Activated CD8-positive, alpha-beta memory T cell treated with anti-CD3 and anti-CD28 coated beads, Interleukin-2, amount 50 U/mL, for 4 hours (primary cell): ENCODE measurements at regions not wholly inside any gene's neighbourhood (a gene's known extent, or its start where the extent isn't known, plus 50 kb on each side); places are given as distances from the start of the nearest gene placed in this dataset.

Experiments used
- DNase-seq: peaks from one replicate; pipeline ENCODE4 v3.0.0-alpha.2; 2020

DNA sequence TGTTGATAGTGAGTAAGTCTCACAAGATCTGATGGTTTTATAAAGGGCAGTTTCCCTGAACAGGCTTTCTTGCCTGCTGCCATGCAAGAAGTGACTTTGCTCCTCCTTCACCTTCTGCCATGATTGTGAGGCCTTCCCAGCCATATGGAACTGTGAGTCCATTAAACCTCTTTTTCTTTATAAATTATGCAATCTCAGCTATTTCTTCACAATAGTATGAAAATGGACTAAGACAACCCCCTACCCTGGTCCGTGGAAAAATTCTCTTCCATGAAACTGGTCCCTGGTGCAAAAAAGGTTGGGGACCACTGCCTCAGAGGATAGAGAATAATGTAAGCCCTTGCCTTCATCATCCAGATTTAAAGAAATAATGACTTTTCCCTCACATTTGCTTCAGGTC is 861.3 kb downstream of the QKI start:
- no peak for DNase-seq

DNA sequence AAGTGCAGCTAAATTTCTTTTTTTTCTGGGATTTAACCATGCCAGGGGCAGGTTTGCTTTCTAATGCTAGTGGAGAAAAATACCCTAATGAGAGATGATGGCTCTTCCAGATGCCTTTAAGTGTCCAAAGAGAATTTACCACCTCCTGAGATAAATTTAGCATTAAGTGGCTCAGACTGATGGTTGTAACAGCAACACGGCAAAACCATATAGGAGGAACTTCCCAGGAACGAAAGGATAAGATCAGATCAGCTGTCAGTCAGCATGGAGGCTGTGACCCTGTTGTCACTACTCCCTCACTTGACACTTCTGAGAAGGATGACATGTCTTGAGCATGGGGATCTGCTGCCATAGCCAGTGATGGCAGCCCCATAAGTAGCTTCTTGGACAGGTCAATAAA is 860.0 kb downstream of the QKI start:
- DNase-seq = no peak

DNA sequence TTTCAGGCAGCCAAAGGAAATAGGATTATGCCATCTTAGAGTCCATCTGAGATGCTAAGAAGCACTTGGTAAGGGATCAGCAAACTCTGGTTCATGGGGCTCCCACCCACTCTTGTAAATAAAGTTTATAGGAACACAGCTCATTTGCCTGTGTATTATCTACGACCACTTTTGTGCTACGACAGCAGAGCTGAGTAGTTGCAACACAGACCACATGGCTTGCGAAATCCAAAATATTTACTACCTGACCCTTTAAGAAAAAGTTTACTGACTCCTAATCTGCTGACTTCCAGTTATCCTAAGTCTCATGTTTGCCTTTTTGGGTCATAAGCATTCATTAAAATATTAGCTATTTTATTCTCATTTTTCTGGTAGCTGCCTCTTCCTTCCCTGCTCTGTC is 859.0 kb downstream of the QKI start:
- DNase-seq = no peak

DNA sequence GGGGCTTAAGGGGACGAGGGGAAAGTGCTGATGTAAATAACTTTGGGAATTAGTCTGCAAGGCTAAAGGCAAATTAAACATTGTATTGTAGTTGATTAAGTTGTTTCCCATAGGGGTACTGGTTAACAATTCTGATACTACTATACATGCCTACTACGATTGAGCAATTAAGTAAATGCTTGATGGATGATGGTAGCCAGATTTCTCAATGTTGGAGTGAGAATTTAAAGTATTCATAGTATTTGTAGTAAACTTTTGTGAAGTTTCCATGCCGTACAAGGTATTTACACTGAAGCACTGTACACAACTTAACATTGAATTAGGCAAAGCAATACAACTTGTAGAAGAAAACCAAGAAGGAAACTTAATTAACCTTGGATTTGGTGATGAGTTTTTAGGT is 852.3 kb downstream of the QKI start:
- DNase-seq = no peak

DNA sequence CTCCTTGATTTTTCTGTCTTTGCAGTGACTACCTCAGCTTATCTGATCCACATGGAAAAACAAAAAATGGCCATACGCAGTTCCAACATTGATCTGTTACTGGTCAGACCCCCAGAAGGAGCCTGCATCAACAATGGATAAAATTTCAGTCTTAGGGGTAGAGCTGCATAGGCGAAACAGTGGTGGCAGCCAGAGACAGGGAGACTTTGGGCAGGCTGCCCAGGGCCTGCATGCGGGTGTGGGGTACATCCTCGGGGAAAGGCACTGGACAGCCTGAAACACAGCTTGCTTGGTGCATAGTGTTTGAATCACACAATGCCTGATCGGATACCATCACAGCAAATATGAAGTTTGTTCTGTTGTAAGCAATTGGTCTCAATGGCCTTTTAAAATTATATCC is 847.8 kb downstream of the QKI start:
- DNase-seq = no peak

DNA sequence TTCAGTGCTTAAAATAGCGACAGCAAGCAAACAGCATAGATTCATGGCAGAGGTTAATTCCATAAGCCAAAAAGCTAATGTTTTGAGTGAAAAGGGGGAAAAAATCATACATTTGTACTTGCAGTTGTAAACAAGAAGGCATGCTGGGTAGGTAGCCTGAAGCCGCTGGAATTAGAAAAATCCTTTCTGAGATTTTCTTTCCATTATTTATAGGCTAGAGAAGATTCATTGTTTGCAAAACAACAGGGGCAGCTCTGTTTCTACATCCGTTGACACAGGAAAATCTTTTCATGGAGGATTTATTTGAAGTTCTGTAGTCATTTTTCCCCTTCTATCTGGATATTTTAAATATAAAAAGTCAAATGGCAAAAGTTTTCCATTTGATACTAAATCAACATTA is 843.9 kb downstream of the QKI start:
- DNase-seq = no peak

DNA sequence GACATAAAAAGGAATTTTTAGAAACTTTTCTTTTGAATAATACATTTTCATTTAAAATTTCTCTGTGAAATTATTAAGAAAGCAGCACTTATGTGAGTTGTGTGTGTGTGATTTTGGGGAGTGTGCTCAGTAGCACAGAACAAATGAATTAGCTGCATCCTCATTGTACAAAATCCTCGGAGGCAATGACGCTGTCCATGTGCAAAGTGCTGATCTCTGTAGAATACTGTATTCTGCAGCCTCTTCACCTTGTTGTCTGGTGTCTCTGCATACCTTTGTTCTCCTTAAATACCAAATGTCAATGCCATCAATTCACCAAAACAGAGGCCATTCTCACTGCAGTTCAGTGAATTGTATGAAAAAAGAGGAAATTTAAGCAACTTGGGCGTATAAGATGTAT is 838.4 kb downstream of the QKI start:
- no peak for DNase-seq

DNA sequence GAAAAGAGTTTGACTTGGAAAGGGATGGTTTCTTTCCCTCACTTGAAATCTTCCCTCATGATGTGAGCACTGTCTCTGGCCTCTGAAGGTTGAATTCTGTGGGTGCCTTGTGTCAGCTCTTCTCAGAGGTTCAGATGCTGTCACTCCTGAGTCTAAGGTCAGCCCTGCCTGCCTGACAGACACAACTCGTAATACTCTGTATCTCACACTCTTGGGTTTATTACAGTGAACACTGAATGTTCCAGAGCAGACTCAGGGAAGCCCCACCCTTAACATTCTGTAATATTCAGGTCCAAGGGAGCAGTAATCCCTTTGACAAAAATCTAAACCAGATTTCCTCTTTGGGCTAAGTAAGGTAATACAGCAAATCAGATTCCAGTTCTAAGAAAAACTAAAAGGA is 837.8 kb downstream of the QKI start:
- no peak for DNase-seq

DNA sequence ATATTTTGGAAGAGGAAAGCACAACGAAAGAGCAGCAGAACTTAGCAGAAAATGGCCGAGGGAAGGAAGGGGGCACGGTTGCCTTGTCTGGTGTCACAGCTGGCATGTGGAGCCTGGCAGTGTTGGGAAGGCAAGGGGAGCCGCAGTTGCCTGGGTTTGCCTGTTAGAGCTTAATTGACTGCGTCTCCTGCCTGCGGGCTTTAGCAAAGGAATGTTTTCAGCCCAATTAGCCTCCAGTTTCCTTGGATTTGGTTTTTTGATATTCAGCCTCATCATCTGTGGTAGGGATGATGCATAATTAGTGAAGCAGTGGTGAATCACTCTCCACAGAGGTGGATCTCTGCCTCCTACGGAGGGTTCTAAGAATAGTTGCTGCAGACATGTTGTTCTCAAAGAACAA is 832.6 kb downstream of the QKI start:
- no peak for DNase-seq

DNA sequence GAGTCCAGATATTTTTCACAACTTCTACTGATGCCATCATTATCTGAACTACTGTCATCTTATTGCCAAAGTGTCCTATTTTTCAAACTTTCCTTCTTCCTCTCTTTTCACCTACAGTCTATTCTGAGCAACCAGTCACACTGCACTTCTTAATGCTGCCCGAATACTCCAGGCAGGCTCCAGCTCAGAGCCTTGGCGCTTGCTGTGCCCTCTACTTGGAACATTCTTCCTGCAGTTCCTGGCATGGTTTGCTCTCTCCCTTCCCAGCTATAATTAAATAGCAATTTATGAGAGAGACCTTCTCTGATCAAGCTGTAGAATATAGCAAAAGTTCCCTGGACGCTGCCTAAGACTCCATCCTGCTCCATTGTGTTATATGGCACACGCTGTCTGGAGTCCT is 831.6 kb downstream of the QKI start:
- DNase-seq = no peak

DNA sequence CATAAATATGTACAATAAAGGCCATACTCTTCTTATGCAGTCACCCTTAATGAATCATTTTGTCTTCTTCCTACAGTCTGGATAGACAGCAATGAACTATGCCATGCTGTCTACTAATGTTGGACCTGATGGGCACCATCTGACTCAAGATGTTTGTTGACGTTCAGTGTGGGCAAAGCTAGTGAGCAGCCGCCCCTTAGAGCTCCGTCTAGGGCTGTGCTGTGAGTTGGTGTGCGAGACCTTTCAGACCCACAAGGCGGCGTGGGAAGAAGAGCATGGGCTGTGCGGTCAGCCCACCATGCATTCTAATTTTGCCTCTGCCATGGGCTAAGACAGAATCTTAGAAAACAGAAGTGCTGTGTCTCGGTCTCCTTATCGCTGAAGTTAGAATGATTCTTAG is 829.4 kb downstream of the QKI start:
- no peak for DNase-seq

DNA sequence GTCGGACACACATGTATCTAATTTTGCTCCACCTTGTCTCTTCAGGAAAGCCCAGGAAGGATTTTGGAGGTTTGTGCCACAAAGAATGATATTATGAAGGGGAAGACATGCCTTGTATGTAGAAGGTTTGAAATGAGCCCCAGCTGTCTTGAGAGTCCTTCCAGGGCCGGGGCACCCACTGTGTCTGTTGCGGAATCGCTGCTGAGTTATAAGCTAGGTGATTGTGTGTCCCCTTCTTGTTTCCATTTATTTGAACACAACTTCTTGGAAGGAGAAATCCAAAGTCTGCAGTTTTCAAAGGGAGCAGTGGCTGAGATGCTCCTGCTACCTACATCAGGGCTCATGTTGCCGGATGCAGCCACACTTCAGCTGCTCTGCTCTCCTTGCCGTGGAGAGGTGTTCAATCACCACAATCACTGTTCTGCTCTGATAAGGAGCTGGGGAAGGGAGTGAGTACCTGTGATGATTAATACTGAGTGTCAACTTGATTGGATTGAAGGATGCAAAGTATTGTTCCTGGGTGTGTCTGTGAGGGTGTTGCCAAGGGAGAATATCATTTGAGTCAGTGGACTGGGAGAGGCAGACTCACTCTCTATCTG is 828.6 kb downstream of the QKI start:
- no peak for DNase-seq

DNA sequence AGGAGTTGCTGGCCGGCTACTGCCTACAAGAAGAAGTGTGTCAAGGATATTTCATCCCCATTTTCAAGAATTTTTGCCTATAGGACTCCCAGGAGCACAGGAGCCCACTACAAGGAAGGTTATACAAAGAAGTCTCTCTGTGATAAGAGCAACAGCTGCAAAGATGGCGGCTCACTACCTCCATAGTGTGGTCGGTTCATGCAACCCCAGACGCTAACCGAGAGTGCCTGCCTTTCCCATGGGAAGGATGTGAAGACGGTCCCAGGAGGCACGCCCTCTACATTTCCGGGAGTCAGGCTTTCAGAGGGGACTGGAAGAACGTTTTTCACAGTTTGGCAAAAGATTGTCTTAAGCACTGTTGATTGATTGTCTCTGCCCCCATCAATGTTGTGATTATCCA is 816.3 kb downstream of the QKI start:
- no peak for DNase-seq

DNA sequence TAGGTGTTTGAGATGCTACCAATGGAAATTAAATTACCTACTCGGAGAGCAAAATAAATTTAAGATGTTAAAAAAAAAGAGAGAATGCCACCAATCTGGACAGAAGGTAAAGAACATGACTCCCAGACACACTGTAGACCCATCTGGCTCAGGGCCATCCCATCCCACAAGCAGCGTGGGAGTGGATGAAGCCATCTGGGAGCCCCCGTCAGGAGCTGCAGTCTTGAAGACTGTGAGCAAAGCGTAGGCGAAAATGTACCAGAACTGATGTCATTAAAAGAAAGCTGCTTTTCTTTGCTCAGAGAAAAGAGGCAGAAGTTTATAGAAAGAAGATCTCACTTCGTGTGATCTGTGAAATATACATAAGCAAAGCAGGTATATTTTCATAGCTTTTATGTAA is 815.7 kb downstream of the QKI start:
- no peak for DNase-seq

DNA sequence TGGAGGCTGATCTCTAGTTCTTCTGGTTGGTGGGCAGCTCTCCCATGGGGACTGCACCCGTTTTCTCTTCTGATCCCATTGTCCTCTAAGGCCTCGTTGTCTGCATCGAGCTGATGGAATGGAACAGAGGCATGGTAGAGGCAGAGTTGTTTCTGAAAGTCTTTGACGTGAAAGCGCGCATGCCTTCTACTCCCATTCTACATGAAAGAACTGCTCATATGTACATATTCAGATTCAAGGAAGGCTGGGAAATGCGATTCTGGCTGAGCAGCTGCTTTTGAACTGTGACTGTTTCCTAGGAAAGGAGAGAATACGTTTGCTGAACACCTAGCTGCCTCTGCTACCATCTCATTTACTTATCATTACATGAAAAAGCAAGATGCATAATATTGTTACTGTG is 815.2 kb downstream of the QKI start:
- DNase-seq = no peak

DNA sequence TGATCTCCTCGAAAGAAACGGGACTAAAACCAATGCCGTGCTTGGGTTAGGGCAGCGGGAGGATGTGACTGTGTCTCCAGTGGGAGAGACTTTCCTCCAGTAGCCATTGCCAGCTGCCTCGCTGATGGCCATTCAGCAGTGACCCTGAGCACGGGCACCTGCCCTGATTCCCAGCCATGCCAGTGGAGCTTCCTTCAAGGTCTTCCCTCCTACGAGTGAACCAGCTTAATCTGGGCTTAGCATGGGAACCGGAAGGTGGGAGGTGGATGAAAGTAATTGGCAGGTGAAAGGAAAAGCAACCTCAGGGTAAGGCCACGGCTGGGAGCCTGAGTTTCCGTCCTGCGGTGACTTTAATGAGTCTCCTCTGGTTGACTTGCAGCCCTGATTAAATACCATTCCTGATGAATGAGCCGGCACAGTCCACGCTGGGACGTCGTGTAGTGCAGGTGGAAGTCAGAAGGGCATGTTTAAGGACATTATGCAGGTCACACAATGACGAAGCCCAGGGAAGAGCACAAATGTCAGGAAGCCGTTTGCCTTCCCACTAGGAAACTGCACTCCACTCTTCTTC is 813.5 kb downstream of the QKI start:
- DNase-seq = no peak

DNA sequence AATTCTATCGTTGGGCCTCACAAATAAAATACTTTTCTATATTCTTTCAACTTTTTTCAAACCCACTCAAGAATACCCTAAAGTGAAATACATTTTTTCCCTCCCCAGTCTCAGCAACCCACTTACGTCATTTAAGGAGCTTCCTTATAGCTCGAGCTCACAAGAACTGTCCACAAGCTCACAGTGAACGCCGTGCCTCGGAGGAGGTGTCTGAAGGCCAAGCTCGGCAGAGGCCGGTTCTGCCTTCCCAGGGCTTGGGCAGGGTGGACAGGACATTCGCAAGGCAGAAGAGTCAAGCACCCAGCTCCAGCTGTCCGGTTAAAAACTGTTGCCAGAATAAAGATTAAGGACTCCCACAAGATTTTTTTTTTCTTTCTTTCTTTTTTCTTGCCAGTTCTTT is 802.3 kb downstream of the QKI start:
- no peak for DNase-seq

DNA sequence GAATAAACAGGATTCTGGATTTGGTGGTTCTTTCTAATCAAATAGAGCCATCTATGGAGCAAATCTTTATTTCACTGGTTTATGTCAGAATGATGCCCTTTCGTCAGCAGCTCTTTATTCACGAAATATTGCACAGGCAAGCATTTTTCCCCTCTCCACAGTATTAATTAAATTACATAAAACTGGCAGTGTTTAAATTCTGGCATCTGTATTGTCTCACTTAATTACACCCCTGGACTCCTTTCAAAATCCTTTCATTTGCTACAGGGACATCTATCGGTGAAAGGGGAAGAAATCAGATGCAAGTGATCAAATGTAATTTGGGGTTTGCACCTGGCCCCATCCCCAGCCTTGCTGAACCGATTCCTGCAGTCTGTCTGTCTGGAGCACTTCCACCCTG is 801.9 kb downstream of the QKI start:
- DNase-seq = no peak

DNA sequence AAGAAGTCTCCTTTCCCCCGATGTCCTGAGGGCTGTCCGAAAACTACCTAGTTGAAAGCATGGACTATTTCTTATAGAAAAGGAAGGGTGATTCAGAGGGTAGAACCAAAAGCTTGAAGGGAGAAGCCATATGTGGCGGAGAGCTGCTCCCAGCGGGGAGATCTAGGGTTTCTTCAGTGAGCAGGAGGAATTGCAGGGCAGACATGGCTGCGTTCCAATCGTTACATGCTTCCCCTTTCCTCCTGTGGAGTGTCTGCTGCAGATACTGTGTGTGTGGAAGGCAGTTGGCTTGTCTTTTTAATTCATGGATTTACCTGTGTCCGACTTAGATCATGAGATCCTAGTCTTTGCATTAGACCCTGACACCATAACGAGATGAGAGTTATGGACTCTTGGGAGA is 799.5 kb downstream of the QKI start:
- DNase-seq = no peak

DNA sequence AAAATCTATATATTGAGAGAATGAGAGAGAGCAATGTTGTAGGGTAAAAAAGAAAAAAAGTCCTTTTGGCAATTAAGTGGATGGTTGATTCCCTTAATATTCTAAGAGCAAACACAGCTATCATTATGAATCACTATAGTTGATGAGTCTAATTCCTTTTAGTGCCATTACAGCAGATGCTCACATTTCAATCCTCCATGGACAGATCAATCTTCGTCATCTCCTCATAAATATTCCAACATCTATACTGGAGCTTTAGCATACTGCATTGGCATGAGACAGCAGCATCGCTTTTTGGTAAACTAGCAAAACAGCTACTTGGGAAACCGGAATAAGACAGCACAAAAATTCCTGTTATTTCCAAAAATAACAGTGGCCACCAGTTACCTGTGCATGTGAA is 796.7 kb downstream of the QKI start:
- DNase-seq = no peak

DNA sequence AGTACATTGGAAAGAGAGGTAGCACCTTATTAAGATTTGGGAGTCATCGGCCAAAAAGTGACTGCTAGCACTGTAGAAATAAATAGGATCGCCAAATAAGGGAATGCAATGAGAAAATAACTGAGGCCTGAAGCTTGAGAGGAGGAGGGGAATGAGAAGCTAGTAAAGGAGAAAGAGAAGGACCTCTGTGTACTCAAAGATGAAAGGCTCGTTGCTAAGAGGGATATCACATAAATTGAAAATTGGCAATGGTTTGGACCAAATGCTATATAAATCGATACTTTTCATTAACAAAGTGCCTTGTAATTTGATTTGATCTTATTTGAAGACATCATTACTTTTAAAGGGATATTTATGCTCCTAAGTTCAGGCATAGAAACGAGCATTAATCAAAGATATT is 796.3 kb downstream of the QKI start:
- no peak for DNase-seq

DNA sequence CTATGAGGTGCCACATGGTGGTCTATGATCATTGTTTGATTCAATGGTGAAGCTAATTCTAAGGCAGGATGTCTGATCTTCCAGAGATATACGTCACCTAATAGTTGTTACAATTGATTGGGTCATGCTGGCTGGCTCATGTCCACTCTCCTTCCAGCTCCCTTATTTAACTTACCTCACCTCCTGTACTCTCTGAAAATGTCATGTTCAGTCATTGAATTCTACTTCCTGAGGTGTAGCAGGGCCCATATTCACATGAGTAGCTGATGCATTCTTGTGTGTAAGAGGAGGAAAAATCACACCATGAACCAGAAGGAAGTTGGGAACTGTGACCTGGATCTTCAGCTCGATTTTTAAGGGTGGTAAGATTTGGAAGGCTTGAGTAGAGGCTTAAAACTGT is 795.8 kb downstream of the QKI start:
- no peak for DNase-seq

DNA sequence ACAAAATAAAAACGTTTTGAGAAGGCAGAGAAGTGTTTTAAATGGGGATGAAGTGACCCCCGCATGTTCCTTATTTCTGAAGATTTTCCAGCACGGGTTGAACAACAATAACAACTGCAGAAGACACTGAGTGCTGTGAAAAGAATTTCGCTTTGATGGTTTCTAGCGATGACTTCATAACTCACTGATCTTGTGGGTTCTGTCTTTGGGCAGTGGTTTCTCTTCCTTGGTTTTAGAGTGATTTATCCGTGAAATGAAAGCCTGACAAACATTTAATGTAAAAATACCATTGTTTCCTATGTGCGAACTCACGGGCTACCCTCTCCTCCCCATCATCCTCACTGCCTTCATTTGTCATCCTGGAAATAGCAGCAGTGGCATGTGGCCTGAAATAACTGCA is 793.9 kb downstream of the QKI start:
- no peak for DNase-seq

DNA sequence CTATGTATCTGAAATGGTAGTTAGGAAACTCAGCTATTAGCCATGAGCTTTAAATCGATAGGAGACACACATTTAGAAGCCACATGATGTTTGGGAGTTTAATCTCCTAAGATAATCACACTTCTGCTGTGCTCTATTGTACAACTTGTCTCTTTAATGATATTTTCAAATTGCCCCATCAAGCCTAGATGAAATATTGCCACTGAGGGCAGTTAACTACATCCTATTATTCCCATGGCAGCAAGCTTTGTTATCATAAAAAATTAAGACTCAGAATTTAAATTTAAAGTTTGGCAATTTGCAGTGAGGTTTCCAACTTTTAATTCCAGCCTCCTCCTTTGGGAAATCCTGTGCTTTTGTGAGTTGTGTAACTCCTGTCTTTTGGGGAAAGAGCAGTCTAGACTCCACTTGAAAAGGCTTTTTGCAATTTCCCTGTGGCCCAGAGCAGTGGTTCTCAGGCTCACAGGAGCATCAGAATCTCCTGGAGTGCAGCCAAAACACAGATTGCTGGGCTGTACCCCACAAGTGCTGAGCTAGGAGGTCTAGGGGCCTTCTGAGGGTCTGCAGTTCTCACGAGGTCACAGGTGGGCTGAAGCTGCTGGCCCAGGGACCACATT is 792.4 kb downstream of the QKI start:
- DNase-seq = no peak

DNA sequence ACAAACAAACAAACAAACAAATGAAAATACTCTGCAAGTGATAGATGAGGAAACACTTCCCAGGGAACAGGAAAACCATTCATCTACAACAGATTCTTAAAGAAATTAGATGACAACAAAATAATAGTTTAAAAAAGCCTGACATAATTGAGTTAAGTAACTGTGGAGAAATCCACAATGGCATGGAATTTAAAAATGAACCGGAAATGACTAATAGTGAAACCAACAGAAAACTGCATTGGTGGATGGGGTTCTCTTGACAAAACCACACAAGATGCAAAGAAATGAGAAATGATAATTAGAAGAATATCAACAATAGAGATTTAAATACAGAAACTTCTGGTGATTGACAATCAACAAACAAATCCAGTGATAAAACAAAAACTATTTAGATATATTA is 785.6 kb downstream of the QKI start:
- DNase-seq = no peak
